SJSA1 (cell line): ENCODE measurements at regions not wholly inside any gene's neighbourhood (a gene's known extent, or its start where the extent isn't known, plus 50 kb on each side); places are given as distances from the start of the nearest gene placed in this dataset.

Source experiments
- DNase-seq, 2 experiments: peaks; one replicate each; pipeline ENCODE4 v3.0.0-alpha.2; 2015 to 2020; ENCODE audit warnings: low spot score in 2 of 2, low read depth in 1 of 2
- H3K27ac ChIP-seq: fragments of 250-450 bp; sonication (Bioruptor Pico); 2 replicates; pipeline ENCODE4 v1.5.1; 2020; ENCODE audit warnings: mild to moderate bottlenecking, moderate library complexity
- H3K27me3 ChIP-seq: fragments of 250-450 bp; sonication (Bioruptor Pico); replicated peaks from 2 replicates; pipeline ENCODE4 v1.5.1; 2020; ENCODE audit warnings: mild to moderate bottlenecking, moderate library complexity
- H3K36me3 ChIP-seq: fragments of 250-450 bp; sonication (Bioruptor Pico); 2 replicates; pipeline ENCODE4 v1.5.1; 2020; ENCODE audit warnings: mild to moderate bottlenecking
- H3K4me1 ChIP-seq: fragments of 250-450 bp; sonication (Bioruptor Pico); replicated peaks from 2 replicates; pipeline ENCODE4 v1.6.1; 2021; ENCODE audit warnings: mild to moderate bottlenecking
- H3K4me3 ChIP-seq: fragments of 250-450 bp; sonication (Bioruptor Pico); 2 replicates; pipeline ENCODE4 v1.5.1; 2020; ENCODE audit warnings: mild to moderate bottlenecking
- H3K9me3 ChIP-seq: fragments of 250-450 bp; sonication (Bioruptor Pico); replicated peaks from 2 replicates; pipeline ENCODE4 v1.5.1; 2020; ENCODE audit warnings: mild to moderate bottlenecking

DNA sequence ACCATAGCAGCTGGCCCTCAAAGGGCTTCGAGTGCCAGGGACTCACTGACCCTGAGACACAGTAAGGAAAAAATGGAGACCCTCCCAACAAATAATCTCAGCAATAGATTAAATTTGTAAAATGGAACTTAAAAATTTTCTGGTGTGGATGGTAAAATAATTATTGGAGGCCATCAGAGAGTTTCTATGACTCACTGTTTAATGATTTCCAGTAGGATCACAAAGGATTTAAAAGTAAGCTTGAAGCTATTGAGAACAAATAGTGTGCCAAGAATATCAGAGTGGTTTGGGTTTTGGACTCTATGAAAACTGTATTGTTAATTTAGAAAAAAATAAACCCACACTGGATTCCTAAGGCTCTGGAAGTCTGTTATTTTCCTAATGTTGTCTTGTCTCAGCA is 115.2 kb upstream of the AKIRIN2 start:
- Histone ChIP-seq H3K27ac (no peak overlapping the region), H3K36me3 (no peaks in the 10 kb centered on the region), H3K4me3 (no peak overlapping the region), H3K9me3 (no peaks in the 10 kb centered on the region), H3K4me1 (peaks cover 9% of the 10 kb centered on the region; the same call in 1 of the 2 replicates), H3K27me3 (no peaks in the 10 kb centered on the region)
- DNase-seq, result no peak

DNA sequence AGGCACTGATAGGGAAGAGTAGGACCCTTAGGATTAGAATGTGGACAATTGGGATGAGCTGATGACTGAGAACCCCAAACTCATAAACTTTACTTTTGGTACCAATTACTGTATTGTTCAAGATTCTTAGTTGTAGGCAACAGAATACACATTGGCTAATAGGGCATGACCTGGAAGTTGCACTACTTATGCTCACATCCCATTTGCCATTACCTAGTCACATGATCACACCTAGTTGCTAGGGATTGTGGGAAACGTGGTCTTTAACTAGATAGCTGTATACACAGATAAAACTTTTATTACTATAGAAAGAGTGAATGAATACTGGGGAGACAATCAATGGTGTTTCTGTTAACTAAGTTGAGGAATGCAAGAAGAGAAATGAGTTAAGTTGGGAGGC is 113.4 kb upstream of the AKIRIN2 start:
- Histone ChIP-seq H3K4me1 (peaks cover 9% of the 10 kb centered on the region; the same call in 1 of the 2 replicates), H3K36me3 (no peaks in the 10 kb centered on the region), H3K27ac (no peak overlapping the region), H3K27me3 (no peaks in the 10 kb centered on the region), H3K9me3 (no peaks in the 10 kb centered on the region), H3K4me3 (no peak overlapping the region)
- no peak for DNase-seq

DNA sequence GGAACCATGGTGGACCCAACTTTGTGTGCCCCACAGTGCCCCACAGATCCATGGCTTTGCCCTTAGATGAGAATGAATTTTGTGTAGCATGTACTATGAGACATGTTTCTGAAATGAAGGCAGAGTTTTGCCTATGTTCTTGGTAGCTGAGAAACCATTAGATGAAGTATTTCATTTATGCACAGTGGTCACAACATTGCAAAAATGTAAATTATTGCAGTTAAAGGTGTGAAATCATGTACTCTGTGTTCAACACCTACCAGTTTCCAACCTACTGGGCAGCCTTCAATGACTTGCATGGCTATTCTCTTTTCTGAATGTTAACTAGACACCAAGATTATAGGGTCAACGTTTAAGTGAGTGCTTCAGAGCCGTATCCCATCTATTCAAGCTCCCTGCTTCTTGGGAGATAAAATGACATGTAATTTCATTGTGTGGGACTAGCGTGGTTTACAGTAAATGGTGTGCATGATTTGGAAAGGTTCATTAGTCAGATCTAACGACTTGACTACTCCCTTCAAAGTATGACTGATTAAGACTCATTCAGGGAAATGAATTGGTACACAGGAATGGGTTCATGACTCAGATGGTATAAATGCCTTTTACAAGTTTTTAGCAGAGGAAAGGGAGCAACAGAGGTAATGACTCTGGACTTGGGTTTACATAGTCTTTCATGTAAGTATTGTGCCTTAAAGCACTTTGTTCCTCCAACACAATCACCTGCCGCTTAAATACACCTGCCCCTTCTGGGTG is 106.1 kb upstream of the AKIRIN2 start:
- peaks cover 3% of the 10 kb centered on the region; the same call in 1 of the 2 replicates for H3K9me3 ChIP-seq
- H3K27me3 ChIP-seq, result no peaks in the 10 kb centered on the region
- H3K27ac ChIP-seq, result no peak overlapping the region
- H3K4me1 ChIP-seq, result peaks cover 19% of the 10 kb centered on the region
- H3K4me3 ChIP-seq, result no peak overlapping the region
- DNase-seq, result peak in 1 of 2 experiments; percentile 33
- H3K36me3 ChIP-seq, result no peaks in the 10 kb centered on the region; the same call in 1 of the 2 replicates

GRCh38 chr6:87807475-87807874 is 105.4 kb upstream of the AKIRIN2 start:
- H3K9me3 ChIP-seq, result peaks cover 3% of the 10 kb centered on the region; the same call in 1 of the 2 replicates
- no peak overlapping the region for H3K27ac ChIP-seq
- H3K27me3 ChIP-seq, result no peaks in the 10 kb centered on the region
- peaks cover 19% of the 10 kb centered on the region for H3K4me1 ChIP-seq
- H3K36me3 ChIP-seq, result no peaks in the 10 kb centered on the region; the same call in 1 of the 2 replicates
- DNase-seq, result no peak
- no peak overlapping the region for H3K4me3 ChIP-seq

DNA sequence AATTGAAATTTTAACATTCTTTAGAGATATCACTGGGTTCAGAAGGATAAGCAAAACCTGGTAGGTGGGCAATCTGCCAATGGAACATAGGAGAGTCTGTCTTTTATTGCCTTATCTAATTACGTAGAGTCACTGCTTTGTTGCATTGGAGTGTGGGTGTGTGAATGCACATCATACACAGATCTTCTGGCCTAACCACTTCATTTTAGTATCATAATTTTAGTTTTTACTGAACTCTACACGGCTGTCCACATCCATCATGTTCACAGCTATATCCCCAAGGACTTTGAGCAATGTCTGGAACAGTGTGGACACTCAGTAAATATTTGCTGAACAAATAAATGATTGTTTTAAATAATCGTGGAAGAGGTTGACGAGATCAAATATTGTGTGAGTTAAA is 104.6 kb upstream of the AKIRIN2 start:
- H3K9me3 ChIP-seq, result peaks cover 3% of the 10 kb centered on the region; the same call in 1 of the 2 replicates
- H3K27ac ChIP-seq, result no peak overlapping the region
- no peak overlapping the region for H3K4me3 ChIP-seq
- peaks cover 19% of the 10 kb centered on the region for H3K4me1 ChIP-seq
- no peak for DNase-seq
- no peaks in the 10 kb centered on the region for H3K27me3 ChIP-seq
- H3K36me3 ChIP-seq, result no peaks in the 10 kb centered on the region; the same call in 1 of the 2 replicates

GRCh38 chr6:87806099-87806498 is 104.1 kb upstream of the AKIRIN2 start:
- DNase-seq, result no peak

GRCh38 chr6:87803791-87804190 is 101.8 kb upstream of the AKIRIN2 start:
- H3K36me3 ChIP-seq, result no peaks in the 10 kb centered on the region; the same call in 1 of the 2 replicates
- no peaks in the 10 kb centered on the region for H3K27me3 ChIP-seq
- H3K27ac ChIP-seq, result no peak overlapping the region
- peaks cover 3% of the 10 kb centered on the region; the same call in 1 of the 2 replicates for H3K9me3 ChIP-seq
- H3K4me3 ChIP-seq, result no peak overlapping the region
- peaks cover 11% of the 10 kb centered on the region for H3K4me1 ChIP-seq
- no peak for DNase-seq

More at GRCh38 chr6:87806099-87806498, 104.1 kb upstream of the AKIRIN2 start:
- Histone ChIP-seq H3K36me3 (no peaks in the 10 kb centered on the region; the same call in 1 of the 2 replicates), H3K27ac (no peak overlapping the region), H3K9me3 (peaks cover 3% of the 10 kb centered on the region; the same call in 1 of the 2 replicates), H3K4me3 (no peak overlapping the region), H3K27me3 (no peaks in the 10 kb centered on the region), H3K4me1 (peaks cover 19% of the 10 kb centered on the region)

DNA sequence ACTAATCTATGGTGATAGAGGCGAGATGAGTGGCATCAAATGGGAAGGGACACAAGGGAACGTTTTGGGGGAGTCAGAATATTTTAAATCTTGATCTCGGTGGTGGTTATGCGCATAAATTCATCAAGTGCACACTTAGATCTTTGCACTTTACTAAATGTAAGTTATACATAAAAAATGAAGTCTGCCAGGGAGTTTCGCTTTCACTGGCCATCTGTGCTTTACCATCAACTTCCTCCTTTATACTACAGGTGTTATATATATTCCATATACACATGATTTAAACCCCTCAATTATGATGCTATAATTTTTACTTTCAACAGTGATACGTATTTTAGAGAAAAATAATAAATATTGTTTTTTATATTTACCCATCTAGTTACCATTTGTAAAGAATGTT is 97.6 kb upstream of the AKIRIN2 start:
- H3K4me1 ChIP-seq, result 0 out of 2 replicates have a peak, but pooled peaks cover 6% of the 10 kb centered on the region
- DNase-seq, result no peak
- no peak overlapping the region for H3K27ac ChIP-seq
- no peaks in the 10 kb centered on the region for H3K9me3 ChIP-seq
- no peaks in the 10 kb centered on the region for H3K27me3 ChIP-seq
- H3K4me3 ChIP-seq, result no peak overlapping the region
- no peaks in the 10 kb centered on the region for H3K36me3 ChIP-seq

DNA sequence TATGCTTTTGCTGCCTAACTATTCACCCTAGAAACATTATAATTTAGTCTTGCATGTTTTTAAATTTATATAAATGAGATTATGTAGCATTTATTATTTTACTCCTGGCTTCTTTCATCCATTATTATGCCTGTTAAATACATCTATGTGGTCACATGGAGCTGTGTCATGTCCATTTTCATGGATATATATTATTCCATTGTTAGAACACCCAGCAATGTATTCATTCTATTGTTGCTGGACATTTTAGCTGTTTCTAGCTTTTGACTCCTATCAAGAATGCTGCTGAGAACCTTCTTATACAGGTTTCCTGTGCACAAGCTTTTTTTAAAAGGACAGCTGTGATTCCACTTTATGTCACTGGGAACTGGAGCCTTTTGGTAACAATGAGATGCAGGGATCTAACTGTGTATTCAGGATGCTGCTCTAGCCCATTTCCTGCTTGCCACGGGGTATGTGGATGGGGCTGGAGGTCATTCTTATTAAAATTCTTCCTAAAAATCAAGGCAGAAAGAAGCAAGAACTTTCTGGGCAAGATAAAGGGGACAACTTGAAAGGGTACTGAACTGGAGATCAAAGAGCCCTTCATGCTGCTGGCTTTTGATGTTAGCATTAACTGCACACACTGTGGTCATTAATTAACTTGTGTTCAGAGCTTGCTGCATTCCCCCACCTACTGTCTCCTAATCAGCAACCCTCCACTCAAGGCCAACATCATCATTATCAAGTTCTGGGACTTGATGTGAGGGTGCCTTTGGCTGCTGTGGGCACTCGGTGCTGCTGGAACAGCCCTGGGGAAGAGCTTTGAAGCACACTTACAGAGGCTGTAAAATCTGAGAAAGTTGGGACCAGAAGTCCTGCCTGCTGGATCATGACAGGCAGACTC is 96.6 kb upstream of the AKIRIN2 start:
- Histone ChIP-seq H3K36me3 (no peaks in the 10 kb centered on the region), H3K9me3 (no peaks in the 10 kb centered on the region), H3K27ac (no peak overlapping the region), H3K27me3 (no peaks in the 10 kb centered on the region), H3K4me3 (no peak overlapping the region), H3K4me1 (0 out of 2 replicates have a peak, but pooled peaks cover 6% of the 10 kb centered on the region)
- no peak for DNase-seq

DNA sequence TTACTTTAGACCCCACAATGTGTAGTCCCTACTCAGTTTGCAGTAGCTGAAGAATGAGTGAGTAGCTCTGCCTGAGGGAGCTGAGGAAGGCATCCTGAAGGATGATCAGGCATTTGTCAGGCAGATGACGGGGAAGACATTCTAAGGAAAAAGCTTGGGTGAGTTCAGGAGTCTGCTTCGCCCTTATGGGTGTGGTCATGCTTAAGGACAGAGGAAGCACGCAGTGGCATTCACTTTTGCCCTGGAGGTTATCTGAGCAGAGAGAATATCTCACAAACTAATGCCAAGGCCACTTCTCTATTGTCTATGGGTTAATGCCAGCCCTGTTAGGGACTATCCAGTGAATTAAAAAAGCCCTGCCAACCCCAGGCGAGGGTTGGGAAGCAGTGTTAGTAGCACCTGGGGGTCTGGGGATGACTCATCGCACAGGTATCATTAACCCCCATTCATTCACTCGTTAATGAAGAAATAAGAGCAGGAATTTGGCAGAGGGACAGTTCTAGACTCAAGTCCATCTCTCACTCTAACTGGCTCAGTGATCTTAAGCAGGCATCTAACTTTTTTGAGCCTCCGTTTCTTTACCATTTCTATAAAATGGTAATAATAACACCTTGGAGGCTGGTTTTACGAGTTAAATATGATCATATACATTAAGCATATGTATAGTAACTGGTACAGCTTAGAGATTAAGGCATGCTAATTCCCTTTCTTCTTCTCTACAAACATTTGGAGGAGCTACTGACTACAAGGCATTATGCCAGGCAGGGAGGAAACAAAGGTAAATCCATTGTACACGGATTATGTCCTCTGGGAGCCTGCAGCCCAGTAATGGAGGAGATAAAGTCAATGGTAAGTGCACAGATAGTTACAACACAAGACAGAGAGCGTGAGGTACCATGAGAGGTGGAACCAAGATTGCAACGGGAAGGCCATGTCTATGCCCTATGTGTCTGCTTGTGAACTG is 93.2 kb upstream of the AKIRIN2 start:
- no peak overlapping the region for H3K4me3 ChIP-seq
- no peaks in the 10 kb centered on the region for H3K36me3 ChIP-seq
- no peaks in the 10 kb centered on the region for H3K9me3 ChIP-seq
- no peak for DNase-seq
- no peak overlapping the region for H3K27ac ChIP-seq
- no peaks in the 10 kb centered on the region for H3K27me3 ChIP-seq
- H3K4me1 ChIP-seq, result peaks cover 19% of the 10 kb centered on the region

- DNase-seq, result no peak
- peaks cover 34% of the 10 kb centered on the region for H3K4me1 ChIP-seq
- H3K27me3 ChIP-seq, result no peaks in the 10 kb centered on the region
- no peak overlapping the region for H3K4me3 ChIP-seq
- H3K27ac ChIP-seq, result no peak overlapping the region
- H3K9me3 ChIP-seq, result no peaks in the 10 kb centered on the region
- H3K36me3 ChIP-seq, result no peaks in the 10 kb centered on the region
Measured at GRCh38 chr6:87793315-87793714, 91.3 kb upstream of the AKIRIN2 start.

DNA sequence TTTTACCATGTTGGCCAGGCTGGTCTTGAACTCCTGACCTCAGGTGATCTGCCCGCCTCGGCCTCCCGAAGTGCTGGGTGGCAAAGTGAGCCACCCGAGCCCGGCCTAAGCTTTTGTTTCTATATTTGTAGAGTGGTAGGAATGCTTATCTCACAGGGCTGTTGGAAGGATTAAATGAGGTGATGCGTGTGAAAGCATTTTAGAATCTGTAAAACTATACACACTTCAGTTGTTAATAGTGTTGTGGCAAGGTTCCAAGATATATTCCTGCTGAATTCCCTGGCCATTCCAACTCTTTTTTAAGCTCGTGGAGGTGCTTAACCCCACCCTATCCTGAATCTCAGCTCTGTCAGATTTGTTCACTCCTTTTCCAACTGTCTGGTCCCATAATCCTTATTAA is 89.9 kb upstream of the AKIRIN2 start:
- no peaks in the 10 kb centered on the region for H3K36me3 ChIP-seq
- no peak overlapping the region for H3K4me3 ChIP-seq
- no peaks in the 10 kb centered on the region for H3K9me3 ChIP-seq
- H3K27me3 ChIP-seq, result no peaks in the 10 kb centered on the region
- H3K27ac ChIP-seq, result no peak overlapping the region
- H3K4me1 ChIP-seq, result peaks cover 34% of the 10 kb centered on the region
- no peak for DNase-seq

GRCh38 chr6:87791485-87791884 is 89.5 kb upstream of the AKIRIN2 start:
- Histone ChIP-seq H3K9me3 (no peaks in the 10 kb centered on the region), H3K4me3 (no peak overlapping the region), H3K36me3 (no peaks in the 10 kb centered on the region), H3K27me3 (no peaks in the 10 kb centered on the region), H3K27ac (no peak overlapping the region), H3K4me1 (peaks cover 31% of the 10 kb centered on the region)
- no peak for DNase-seq
